ENCODE measurements at regions not wholly inside any gene's neighbourhood (a gene's known extent, or its start where the extent isn't known, plus 50 kb on each side); places are given as distances from the start of the nearest gene placed in this dataset.

DNA sequence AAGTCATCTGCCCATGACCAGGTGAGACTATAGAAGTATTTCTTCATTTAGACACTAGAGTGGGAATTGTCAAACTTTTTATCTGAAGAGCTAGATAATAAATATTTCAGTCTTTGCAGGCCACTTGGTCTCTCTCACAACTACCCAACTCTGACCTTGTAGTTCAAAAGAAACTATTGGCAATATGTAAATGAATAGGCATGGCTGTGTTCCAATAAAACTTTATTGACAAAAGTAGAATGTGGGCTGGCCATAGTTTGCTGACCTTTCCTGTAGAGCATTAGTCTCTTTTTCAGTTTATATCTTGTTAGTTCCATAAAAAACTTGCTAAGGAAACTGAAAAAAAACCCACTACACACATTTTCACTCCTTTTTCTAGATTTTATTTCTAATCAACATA lies 535.5 kb downstream of the PRR16 start:
- TF ChIP-seq, protein P1, sequence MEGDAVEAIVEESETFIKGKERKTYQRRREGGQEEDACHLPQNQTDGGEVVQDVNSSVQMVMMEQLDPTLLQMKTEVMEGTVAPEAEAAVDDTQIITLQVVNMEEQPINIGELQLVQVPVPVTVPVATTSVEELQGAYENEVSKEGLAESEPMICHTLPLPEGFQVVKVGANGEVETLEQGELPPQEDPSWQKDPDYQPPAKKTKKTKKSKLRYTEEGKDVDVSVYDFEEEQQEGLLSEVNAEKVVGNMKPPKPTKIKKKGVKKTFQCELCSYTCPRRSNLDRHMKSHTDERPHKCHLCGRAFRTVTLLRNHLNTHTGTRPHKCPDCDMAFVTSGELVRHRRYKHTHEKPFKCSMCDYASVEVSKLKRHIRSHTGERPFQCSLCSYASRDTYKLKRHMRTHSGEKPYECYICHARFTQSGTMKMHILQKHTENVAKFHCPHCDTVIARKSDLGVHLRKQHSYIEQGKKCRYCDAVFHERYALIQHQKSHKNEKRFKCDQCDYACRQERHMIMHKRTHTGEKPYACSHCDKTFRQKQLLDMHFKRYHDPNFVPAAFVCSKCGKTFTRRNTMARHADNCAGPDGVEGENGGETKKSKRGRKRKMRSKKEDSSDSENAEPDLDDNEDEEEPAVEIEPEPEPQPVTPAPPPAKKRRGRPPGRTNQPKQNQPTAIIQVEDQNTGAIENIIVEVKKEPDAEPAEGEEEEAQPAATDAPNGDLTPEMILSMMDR (IDR thresholded peaks at IDR 0.05), result no peak
- no peak for TF ChIP-seq ZFX (IDR thresholded peaks at IDR 0.05; ENCODE audit: borderline replicate concordance)
- no peak overlapping the region for H3K27ac ChIP-seq

DNA sequence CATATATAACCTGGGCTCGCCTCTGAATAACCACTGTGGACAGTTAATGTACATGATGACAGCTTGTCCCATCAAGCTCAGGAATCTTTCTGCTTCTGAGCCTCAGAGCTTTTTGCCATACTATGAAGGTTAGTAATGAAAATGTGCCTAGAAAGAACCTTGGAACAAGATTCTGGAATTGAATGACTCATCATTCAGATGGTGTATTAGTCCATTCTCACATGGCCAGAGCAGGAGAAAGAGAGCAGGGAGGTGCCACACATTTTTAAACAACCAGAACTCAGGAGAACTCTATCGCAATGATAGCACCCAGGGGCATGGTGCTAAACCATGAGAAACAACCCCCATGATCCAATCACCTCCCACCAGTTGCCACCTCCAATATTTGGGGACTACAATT lies 542.1 kb downstream of the PRR16 start:
- TF ChIP-seq, protein P1 (IDR thresholded peaks at IDR 0.05), result no peak
- TF ChIP-seq ZFX (IDR thresholded peaks at IDR 0.05; ENCODE audit: borderline replicate concordance), result no peak
- no peak overlapping the region for H3K27ac ChIP-seq

DNA sequence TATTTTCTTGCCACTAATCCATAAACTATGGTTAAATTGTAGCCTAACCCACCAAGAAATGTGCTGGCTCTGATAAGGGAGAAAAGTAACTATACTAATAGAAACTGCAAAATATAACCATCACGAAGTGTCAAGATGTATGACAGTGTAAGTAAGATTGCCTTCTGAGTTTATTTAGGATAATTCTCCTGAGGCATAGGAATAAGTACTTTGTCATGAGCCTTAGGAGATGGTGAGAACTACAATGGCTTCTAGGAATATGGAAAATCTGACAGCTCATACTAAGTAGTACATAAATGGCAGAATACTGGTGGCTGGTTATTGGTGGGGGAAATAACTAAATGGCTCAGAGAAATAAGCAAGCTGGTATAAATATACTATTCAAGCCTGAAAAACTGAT lies 543.9 kb downstream of the PRR16 start:
- no peak overlapping the region for H3K27ac ChIP-seq
- no peak for TF ChIP-seq ZFX (IDR thresholded peaks at IDR 0.05; ENCODE audit: borderline replicate concordance)
- TF ChIP-seq, protein P1 (IDR thresholded peaks at IDR 0.05), result no peak

DNA sequence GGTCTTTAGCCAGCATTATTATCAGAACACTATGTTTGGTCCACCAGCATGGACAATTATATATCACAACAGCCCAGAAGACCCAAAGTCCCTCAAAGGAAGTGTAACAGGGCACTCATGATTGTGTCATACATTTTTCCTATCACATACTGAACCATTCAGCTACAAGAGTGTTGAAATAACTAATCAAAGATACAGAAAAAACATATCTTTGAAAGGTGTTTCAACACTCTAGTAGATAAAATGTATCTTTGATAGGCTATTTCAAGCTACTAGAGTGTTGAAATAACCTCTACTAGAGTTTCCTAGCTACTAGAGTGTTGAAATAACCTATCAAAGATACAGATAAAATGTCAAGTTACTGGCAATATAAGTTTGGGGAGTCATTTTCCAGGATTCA lies 545.0 kb downstream of the PRR16 start:
- TF ChIP-seq, protein P1 (IDR thresholded peaks at IDR 0.05), result no peak
- no peak for TF ChIP-seq ZFX (IDR thresholded peaks at IDR 0.05; ENCODE audit: borderline replicate concordance)
- no peak overlapping the region for H3K27ac ChIP-seq

DNA sequence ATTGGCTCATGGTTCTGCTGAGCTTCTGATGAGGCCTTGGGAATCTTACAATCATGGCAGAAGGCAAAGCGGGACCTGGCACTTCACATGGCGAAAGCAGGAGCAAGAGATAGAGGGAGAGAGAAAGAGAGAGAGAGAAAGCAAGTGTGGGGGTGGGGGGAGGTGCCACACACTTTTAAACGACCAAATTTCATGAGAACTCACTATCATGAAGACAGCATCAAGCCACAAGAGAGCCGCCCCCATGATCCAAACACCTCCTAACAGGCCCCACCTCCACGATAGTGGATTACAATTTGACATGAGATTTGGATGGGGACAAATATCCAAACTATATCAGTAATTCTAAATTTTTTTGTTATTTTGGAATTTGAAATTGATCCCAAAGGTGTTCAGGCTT lies 553.9 kb downstream of the PRR16 start:
- no peak overlapping the region for H3K27ac ChIP-seq
- TF ChIP-seq ZFX (IDR thresholded peaks at IDR 0.05; ENCODE audit: borderline replicate concordance), result no peak
- TF ChIP-seq, protein P1 (IDR thresholded peaks at IDR 0.05), result no peak

DNA sequence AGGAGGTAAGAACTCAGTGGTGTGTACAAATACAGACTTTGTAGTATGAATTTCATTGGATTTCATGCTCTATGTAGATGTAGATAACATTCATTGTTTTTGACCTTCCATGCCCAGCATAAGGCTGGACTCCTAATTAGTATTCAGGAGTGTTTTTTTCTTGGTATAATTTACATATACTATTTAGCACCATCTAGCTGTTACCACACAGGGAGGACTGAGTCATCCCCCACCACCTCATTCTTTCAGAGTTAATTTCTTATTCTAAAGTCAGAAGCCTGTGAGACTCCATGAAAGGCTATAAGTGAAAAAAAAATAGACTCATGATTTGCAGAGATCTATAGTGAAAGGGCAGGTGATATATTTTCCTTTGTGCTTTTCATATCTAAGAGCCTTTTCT lies 555.0 kb downstream of the PRR16 start:
- no peak for TF ChIP-seq ZFX (IDR thresholded peaks at IDR 0.05; ENCODE audit: borderline replicate concordance)
- TF ChIP-seq, protein P1 (IDR thresholded peaks at IDR 0.05), result no peak
- H3K27ac ChIP-seq, result no peak overlapping the region

DNA sequence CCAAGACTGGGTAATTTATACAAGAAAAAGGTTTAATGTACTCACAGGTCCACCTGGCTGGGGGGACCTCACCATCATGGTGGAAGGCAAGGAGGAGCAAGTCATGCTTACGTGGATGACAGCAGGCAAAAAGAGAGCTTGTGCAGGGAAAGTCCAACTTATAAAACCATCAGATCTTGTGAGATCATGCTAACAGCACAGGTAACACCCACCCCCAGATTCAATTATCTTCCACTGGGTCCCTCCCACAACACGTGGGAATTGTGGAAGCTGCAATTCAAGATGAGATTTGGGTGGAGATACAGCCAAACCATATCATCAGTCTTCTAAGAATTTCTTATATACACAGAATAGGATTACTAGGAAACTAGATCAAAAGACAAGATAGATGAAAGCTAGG lies 555.6 kb downstream of the PRR16 start:
- H3K27ac ChIP-seq, result no peak overlapping the region
- TF ChIP-seq ZFX (IDR thresholded peaks at IDR 0.05; ENCODE audit: borderline replicate concordance), result no peak
- TF ChIP-seq, protein P1 (IDR thresholded peaks at IDR 0.05), result no peak

Measured in 22Rv1 (cell line).